ENCODE measurements at regions not wholly inside any gene's neighbourhood (a gene's known extent, or its start where the extent isn't known, plus 50 kb on each side); places are given as distances from the start of the nearest gene placed in this dataset.

DNA sequence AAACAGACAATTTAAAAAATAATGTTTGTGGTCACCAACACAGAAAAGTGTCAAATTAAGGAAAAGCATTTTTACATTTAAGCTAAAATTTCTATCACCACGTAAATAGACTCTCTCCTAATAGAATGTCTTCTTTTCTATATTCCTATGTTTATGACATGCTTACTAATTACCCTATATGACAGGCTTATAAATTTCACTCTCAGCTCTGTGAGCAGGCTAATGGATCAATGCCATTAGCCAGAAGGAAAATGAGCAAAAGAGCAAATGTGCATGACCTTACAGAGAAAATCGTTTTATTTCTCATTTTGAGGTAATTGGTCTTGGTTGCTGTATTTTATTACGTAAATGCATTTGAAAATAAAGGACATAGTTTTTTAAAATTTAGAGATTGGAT is 209.7 kb downstream of the TMX3 start:
- TF ChIP-seq, protein P1, sequence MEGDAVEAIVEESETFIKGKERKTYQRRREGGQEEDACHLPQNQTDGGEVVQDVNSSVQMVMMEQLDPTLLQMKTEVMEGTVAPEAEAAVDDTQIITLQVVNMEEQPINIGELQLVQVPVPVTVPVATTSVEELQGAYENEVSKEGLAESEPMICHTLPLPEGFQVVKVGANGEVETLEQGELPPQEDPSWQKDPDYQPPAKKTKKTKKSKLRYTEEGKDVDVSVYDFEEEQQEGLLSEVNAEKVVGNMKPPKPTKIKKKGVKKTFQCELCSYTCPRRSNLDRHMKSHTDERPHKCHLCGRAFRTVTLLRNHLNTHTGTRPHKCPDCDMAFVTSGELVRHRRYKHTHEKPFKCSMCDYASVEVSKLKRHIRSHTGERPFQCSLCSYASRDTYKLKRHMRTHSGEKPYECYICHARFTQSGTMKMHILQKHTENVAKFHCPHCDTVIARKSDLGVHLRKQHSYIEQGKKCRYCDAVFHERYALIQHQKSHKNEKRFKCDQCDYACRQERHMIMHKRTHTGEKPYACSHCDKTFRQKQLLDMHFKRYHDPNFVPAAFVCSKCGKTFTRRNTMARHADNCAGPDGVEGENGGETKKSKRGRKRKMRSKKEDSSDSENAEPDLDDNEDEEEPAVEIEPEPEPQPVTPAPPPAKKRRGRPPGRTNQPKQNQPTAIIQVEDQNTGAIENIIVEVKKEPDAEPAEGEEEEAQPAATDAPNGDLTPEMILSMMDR (conservative IDR thresholded peaks at IDR 0.05): no peak
- TF ChIP-seq EZH2 (IDR thresholded peaks at IDR 0.05; ENCODE audit: low read depth): no peak
